ENCODE measurements at regions not wholly inside any gene's neighbourhood (a gene's known extent, or its start where the extent isn't known, plus 50 kb on each side); places are given as distances from the start of the nearest gene placed in this dataset.

DNA sequence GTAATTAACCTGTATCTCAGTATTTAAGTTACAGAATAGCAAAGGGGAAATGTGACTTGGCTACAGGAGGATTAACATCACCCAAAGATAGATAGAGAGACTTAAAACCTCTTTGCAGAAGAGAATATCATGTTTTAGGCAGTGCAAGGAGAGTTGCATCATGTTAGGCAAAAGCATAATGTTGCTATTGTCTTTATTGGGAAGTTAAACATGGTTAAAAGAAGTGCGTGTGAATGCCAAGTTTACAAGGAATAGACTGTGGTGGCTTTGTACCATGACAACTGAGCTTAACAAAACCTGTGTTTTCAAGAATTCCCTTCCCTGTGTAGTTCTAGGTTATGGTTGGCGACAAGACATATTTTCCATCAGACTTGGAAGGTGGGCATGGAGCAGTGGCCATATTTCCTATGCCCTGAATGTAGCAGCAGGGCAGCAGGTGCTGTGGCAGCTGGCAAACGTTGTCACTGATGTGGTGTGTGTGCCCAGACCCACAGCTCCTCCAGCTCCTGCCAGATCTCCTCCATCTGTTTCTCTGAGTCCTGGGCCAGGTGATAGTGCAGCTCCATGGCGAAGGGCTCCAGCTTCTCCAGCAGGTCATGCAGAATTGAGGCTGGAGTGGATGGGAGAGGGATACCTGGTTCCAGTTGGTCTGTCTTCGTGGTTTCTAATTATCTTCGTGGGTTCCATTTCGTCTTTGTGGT is 163.3 kb downstream of the QRSL1 start:
- Histone ChIP-seq H3K4me2 (ENCODE audit: insufficient read depth, insufficient read length, low read length) (no peak overlapping the region), H2BK5ac (ENCODE audit: insufficient read length, low read length) (no peak overlapping the region), H2BK20ac (ENCODE audit: low read depth, low read length, poor library complexity, severe bottlenecking) (no peak overlapping the region), H3K4ac (ENCODE audit: low read depth, low read length) (no peak overlapping the region), H3T11ph (ENCODE audit: low read length) (no peak overlapping the region), H3K79me2 (ENCODE audit: insufficient read depth, low read length) (no peaks in the 10 kb centered on the region), H3K9ac (ENCODE audit: extremely low read depth, insufficient read length, low read length) (no peak overlapping the region), H3K14ac (ENCODE audit: insufficient read depth, low read length) (no peak overlapping the region), H3K9me3 (ENCODE audit: control insufficient read depth, low read depth, low read length) (no peaks in the 10 kb centered on the region), H4K8ac (replicated peaks; ENCODE audit: insufficient read length, low read depth, low read length) (no peak overlapping the region), H3K23ac (ENCODE audit: insufficient read length, low read depth, low read length) (no peak overlapping the region), H2BK120ac (ENCODE audit: low read depth, low read length, poor library complexity, severe bottlenecking) (no peak overlapping the region), H3K79me1 (ENCODE audit: insufficient read depth, low read depth, low read length, poor library complexity, severe bottlenecking) (no peaks in the 10 kb centered on the region), H4K5ac (ENCODE audit: insufficient read length, low read depth, low read length) (no peak overlapping the region), H3K18ac (ENCODE audit: insufficient read length, low read depth, low read length) (no peak overlapping the region), H3K56ac (ENCODE audit: insufficient read length, low read depth, low read length) (no peak overlapping the region), H3K4me1 (ENCODE audit: insufficient read depth, low read length) (no peaks in the 10 kb centered on the region), H2AK5ac (ENCODE audit: insufficient read length, low read length) (no peak overlapping the region), H3K27ac (ENCODE audit: insufficient read length, low read depth, low read length) (no peak overlapping the region), H3K27me3 (ENCODE audit: insufficient read depth, low read length) (no peaks in the 10 kb centered on the region), H3K23me2 (ENCODE audit: insufficient read length, low read depth, low read length, poor library complexity, severe bottlenecking) (no peaks in the 10 kb centered on the region), H2AFZ (ENCODE audit: low read length) (no peak overlapping the region), H4K20me1 (ENCODE audit: control insufficient read depth, insufficient read depth, insufficient read length) (no peaks in the 10 kb centered on the region), H2BK15ac (ENCODE audit: low read depth, low read length) (no peak overlapping the region), H2BK12ac (ENCODE audit: insufficient read length, low read depth, low read length) (no peak overlapping the region), H4K91ac (ENCODE audit: insufficient read length, low read depth, low read length) (no peak overlapping the region)
- H3K27me3 Mint-ChIP-seq (ENCODE audit: low read depth): peaks cover 1% of the 10 kb centered on the region; the same call in 1 of the 2 replicates
- TF ChIP-seq, protein P1, sequence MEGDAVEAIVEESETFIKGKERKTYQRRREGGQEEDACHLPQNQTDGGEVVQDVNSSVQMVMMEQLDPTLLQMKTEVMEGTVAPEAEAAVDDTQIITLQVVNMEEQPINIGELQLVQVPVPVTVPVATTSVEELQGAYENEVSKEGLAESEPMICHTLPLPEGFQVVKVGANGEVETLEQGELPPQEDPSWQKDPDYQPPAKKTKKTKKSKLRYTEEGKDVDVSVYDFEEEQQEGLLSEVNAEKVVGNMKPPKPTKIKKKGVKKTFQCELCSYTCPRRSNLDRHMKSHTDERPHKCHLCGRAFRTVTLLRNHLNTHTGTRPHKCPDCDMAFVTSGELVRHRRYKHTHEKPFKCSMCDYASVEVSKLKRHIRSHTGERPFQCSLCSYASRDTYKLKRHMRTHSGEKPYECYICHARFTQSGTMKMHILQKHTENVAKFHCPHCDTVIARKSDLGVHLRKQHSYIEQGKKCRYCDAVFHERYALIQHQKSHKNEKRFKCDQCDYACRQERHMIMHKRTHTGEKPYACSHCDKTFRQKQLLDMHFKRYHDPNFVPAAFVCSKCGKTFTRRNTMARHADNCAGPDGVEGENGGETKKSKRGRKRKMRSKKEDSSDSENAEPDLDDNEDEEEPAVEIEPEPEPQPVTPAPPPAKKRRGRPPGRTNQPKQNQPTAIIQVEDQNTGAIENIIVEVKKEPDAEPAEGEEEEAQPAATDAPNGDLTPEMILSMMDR (conservative IDR thresholded peaks at IDR 0.05): no peak
- H3K9me3 Mint-ChIP-seq: no peaks in the 10 kb centered on the region; a peak in 3 of 5 replicates
- no peak overlapping the region for H3K27ac Mint-ChIP-seq
- H3K4me1 Mint-ChIP-seq: peaks cover 7 to 9% of the 10 kb centered on the region in 2 experiments; a peak in 2 of 4 replicates
- H3K36me3 Mint-ChIP-seq (ENCODE audit: insufficient read depth in 1 of 3, low read depth in 3 of 3): no peaks in the 10 kb centered on the region; a peak in 1 of 7 replicates
- no peak for DNase-seq
- WGBS (ENCODE audit: extremely low coverage, insufficient read length, low lambda C conversion rate): no CpG with 5 or more reads among the region's 7 CpGs
- no peak overlapping the region for H3K4me3 Mint-ChIP-seq

Measured in H9 (cell line).